Hepatocyte (in vitro differentiated cells): ENCODE measurements at regions not wholly inside any gene's neighbourhood (a gene's known extent, or its start where the extent isn't known, plus 50 kb on each side); places are given as distances from the start of the nearest gene placed in this dataset.

Source experiments
- CTCF ChIP-seq: fragments of 200-600 bp; sonication (generic); IDR thresholded peaks from 2 replicates; pipeline ENCODE4 v1.5.1; 2016; ENCODE audit warnings: antibody characterized with exemption, mild to moderate bottlenecking; ENCODE audit not compliant: poor library complexity
- EZH2phosphoT487 ChIP-seq: fragments of 200-600 bp; sonication (generic); IDR thresholded peaks from one replicate; pipeline ENCODE4 v1.6.1; 2018; ENCODE audit warnings: antibody characterized with exemption, mild to moderate bottlenecking, low read depth, moderate library complexity; ENCODE audit not compliant: unreplicated experiment, severe bottlenecking

- TF ChIP-seq CTCF (peak; percentile 9), EZH2phosphoT487 (no peak)
Measured at GRCh38 chr7:1290679-1291356, 58.1 kb downstream of the UNCX start.
